GM12878 (cell line): ENCODE measurements at regions not wholly inside any gene's neighbourhood (a gene's known extent, or its start where the extent isn't known, plus 50 kb on each side); places are given as distances from the start of the nearest gene placed in this dataset.

ENCODE experiments used
- ATAC-seq: fragments of 200-7000 bp; cut with Tn5 transposase; 3 replicates; pipeline ENCODE4 v1.9.1; 2020; ENCODE audit warnings: mild to moderate bottlenecking, moderate library complexity
- BruUV-seq: library from RNA; stranded (reverse); fragments of 400-500 nt; replicated peaks from 2 replicates; lab custom pipeline; 2021; lab: Mats Ljungman, UMichigan
- CTCF ChIA-PET: fragments of 300-600 bp; sonication (Branson Sonifier 250); formaldehyde crosslinking; extraction: SDS; loops from one replicate; lab custom pipeline; 2021; ENCODE audit warnings: inconsistent platforms; lab: Yijun Ruan, JAX
- POLR2A ChIA-PET: fragments of 350-600 bp; formaldehyde crosslinking; extraction: SDS; loops from one replicate; lab custom pipeline; 2021; ENCODE audit warnings: inconsistent platforms; lab: Charles Lee
- RAD21 ChIA-PET: fragments of 300-600 bp; sonication (Branson Sonifier 250); formaldehyde crosslinking; loops from one replicate; lab custom pipeline; 2023; ENCODE audit warnings: antibody characterized with exemption; ENCODE audit not compliant: unreplicated experiment; lab: Charles Lee
- SMC1A ChIA-PET: fragments of 300-600 bp; sonication (Branson Sonifier 250); formaldehyde crosslinking; loops from one replicate; lab custom pipeline; 2023; ENCODE audit not compliant: unreplicated experiment, uncharacterized antibody; lab: Charles Lee
- DNase-seq: peaks from one replicate; pipeline ENCODE4 v3.0.0-alpha.2; 2011; ENCODE audit warnings: low read depth, low spot score
- FAIRE-seq: peaks from 3 replicates; lab custom pipeline; 2011; peaks lifted over from hg19 to GRCh38; lab: Jason Lieb, UNC
- H2AFZ ChIP-seq: 2 replicates; pipeline ENCODE4 v1.6.0; 2011; ENCODE audit warnings: low read depth, low read length, control low read depth; ENCODE audit not compliant: control insufficient read depth
- H3K27ac ChIP-seq: 2 replicates; pipeline ENCODE4 v1.5.1; 2011; ENCODE audit warnings: control low read depth; ENCODE audit not compliant: control insufficient read depth, insufficient read depth
- H3K27me3 ChIP-seq, 2 experiments: replicated peaks in 1 of 2; 2 replicates each; pipeline versions ENCODE4 v1.6.0 to v1.6.1; 2011; ENCODE audit warnings: low read length in 1 of 2; ENCODE audit not compliant: control insufficient read depth in 2 of 2, insufficient read depth in 2 of 2
- H3K36me3 ChIP-seq, 2 experiments: 2 replicates each; pipeline ENCODE4 v1.5.1; 2011; ENCODE audit warnings: low read length in 1 of 2; ENCODE audit not compliant: control insufficient read depth in 2 of 2, insufficient read depth in 2 of 2
- H3K4me1 ChIP-seq: 2 replicates; pipeline ENCODE4 v1.6.1; 2011; ENCODE audit warnings: mild to moderate bottlenecking, low read length, moderate library complexity, mixed read lengths; ENCODE audit not compliant: control insufficient read depth, insufficient read depth
- H3K4me2 ChIP-seq: 2 replicates; pipeline ENCODE4 v1.6.0; 2011; ENCODE audit warnings: control low read depth; ENCODE audit not compliant: control insufficient read depth, insufficient read depth
- H3K4me3 ChIP-seq: fragments of 200-600 bp; sonication (generic); 2 replicates; pipeline ENCODE4 v1.5.1; 2016
- H3K79me2 ChIP-seq: 2 replicates; pipeline ENCODE4 v1.6.0; 2011; ENCODE audit warnings: low read length; ENCODE audit not compliant: control insufficient read depth, insufficient read depth
- H3K9ac ChIP-seq: 2 replicates; pipeline ENCODE4 v1.8.0; 2011; ENCODE audit warnings: low read length, control low read depth, mixed read lengths; ENCODE audit not compliant: control insufficient read depth, insufficient read depth
- H3K9me3 ChIP-seq: replicated peaks from 3 replicates; pipeline ENCODE4 v1.5.1; 2011; ENCODE audit warnings: mild to moderate bottlenecking, low read length; ENCODE audit not compliant: control insufficient read depth, insufficient read depth
- H4K20me1 ChIP-seq: 2 replicates; pipeline ENCODE4 v1.6.0; 2011; ENCODE audit not compliant: control insufficient read depth, insufficient read depth
- CBX5 ChIP-seq: sonication (generic); IDR thresholded peaks from 2 replicates; pipeline ENCODE4 v1.6.1; 2016; ENCODE audit warnings: low read depth, moderate library complexity, mild to moderate bottlenecking, inconsistent platforms
- ETV6 ChIP-seq, 2 experiments: fragments of 450-650 bp in 1 of 2; IDR thresholded peaks in 1 of 2; conservative IDR thresholded peaks in 1 of 2; 2 replicates each; pipeline ENCODE4 v1.6.1; 2014; ENCODE audit warnings: antibody characterized with exemption in 1 of 2, borderline replicate concordance in 1 of 2, low read depth in 1 of 2, mild to moderate bottlenecking in 1 of 2, moderate library complexity in 1 of 2
- LARP7 ChIP-seq: fragments of 450-650 bp; IDR thresholded peaks from 2 replicates; pipeline ENCODE4 v1.6.1; 2017; ENCODE audit warnings: mild to moderate bottlenecking
- PAX8 ChIP-seq: fragments of 450-650 bp; IDR thresholded peaks from 2 replicates; pipeline ENCODE4 v1.6.1; 2017; ENCODE audit warnings: mild to moderate bottlenecking, moderate library complexity
- PML ChIP-seq: IDR thresholded peaks from 2 replicates; pipeline ENCODE4 v1.6.1; 2012; ENCODE audit warnings: low read length, inconsistent platforms
- RUNX3 ChIP-seq: IDR thresholded peaks from 2 replicates; pipeline ENCODE4 v1.6.1; 2012; ENCODE audit warnings: low read length, inconsistent platforms
- SIX5 ChIP-seq: IDR thresholded peaks from 2 replicates; pipeline ENCODE4 v1.6.1; 2011; ENCODE audit warnings: mild to moderate bottlenecking, low read depth, low read length, moderate library complexity; ENCODE audit not compliant: severe bottlenecking
- TBL1XR1 ChIP-seq: IDR thresholded peaks from 2 replicates; pipeline ENCODE4 v1.6.1; 2012; ENCODE audit warnings: low read depth, low read length, improper control_type of control experiment
- TCF7 ChIP-seq: IDR thresholded peaks from 2 replicates; pipeline ENCODE4 v1.6.1; 2014; ENCODE audit warnings: antibody characterized with exemption, borderline replicate concordance
- ZNF274 ChIP-seq: IDR thresholded peaks from one replicate; pipeline ENCODE4 v1.8.0; 2011; ENCODE audit not compliant: insufficient read length, insufficient read depth
- ZNF622 ChIP-seq: fragments of 450-650 bp; IDR thresholded peaks from 2 replicates; pipeline ENCODE4 v1.6.1; 2017; ENCODE audit warnings: mild to moderate bottlenecking, inconsistent platforms
- WGBS: methylation state at CpG from one replicate; pipeline ENCODE4 v1.1.6; 2016; ENCODE audit warnings: low lambda C conversion rate; ENCODE audit not compliant: insufficient replicate concordance, insufficient coverage; ENCODE audit errors: missing lambda C conversion rate; 5-methylcytosine and 5-hydroxymethylcytosine counted together
- in situ Hi-C: fragments of 300-500 bp; cut with MboI; formaldehyde crosslinking; loops from 9 replicates; pipeline ENCODE4 v1.14.3; 2018; ENCODE audit warnings: mixed read lengths
- intact Hi-C: fragments of 100-400 bp; cut with micrococcal nuclease; formaldehyde crosslinking; loops from one replicate; pipeline ENCODE4 v1.14.2; 2022; ENCODE audit not compliant: unreplicated experiment
- TF ChIP-seq, protein P1 (sequence below): fragments of 150-350 bp; IDR thresholded peaks from 2 replicates; pipeline ENCODE4 v1.6.1; 2014; ENCODE audit warnings: mild to moderate bottlenecking, low read depth, low read length
- TF ChIP-seq, protein P2 (sequence below): fragments of 450-650 bp; formaldehyde crosslinking; IDR thresholded peaks from 2 replicates; pipeline ENCODE4 v1.5.0; 2022; ENCODE audit warnings: mild to moderate bottlenecking, missing genetic modification characterization

DNA sequence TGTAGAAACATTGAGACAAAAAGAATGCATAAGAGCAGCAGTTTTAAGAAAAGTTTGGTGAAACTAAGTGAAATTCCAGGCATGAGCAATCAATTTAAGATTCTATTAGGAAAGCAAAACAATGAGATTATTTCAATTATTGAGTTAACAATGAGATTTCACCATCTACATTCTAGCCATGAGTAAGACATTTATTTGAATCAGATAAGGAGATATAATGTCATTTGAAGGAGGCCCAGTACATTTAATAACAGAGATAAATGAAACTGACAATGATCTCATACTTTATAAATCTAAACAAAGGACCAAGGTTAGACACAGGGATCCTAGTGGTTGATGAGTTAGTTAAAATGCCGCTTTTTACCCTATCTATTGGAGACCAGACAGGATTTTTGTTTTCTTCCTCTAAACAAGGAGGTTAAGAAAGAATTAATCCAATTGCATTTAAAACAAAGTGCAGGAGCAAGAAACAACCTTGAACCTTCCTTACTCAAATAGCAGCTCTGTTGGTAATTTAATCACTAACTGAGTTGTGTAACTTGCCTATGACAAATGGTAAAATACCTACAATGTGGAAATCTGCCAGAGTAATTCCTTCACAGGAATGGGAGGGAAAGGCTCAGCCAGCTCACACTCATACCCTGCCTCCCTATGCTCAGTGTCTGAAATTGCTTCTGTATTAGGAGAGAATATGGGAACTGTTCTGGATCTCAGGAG, 103.5 kb upstream of the NR3C1 start:
- Histone ChIP-seq H3K9me3 (no peaks in the 10 kb centered on the region; the same call in 2 of the 3 replicates), H3K4me1 (peaks cover 14% of the 10 kb centered on the region), H3K27me3 (no peaks in the 10 kb centered on the region), H3K4me2 (no peak overlapping the region), H3K27ac (no peak overlapping the region), H3K9ac (no peak overlapping the region), H4K20me1 (no peaks in the 10 kb centered on the region), H3K79me2 (no peaks in the 10 kb centered on the region), H3K36me3 (no peaks in the 10 kb centered on the region), H2AFZ (no peak overlapping the region), H3K4me3 (no peak overlapping the region)
- FAIRE-seq = no peak
- 96% methylated on average over 1 of the region's 1 CpG for WGBS
- BruUV-seq = no TSS peak
- no peak for TF ChIP-seq PML
- no peak for TF ChIP-seq ETV6 (conservative IDR thresholded peaks at IDR 0.05 in 1 of 2, IDR thresholded peaks at IDR 0.05 in 1 of 2; ENCODE audit: borderline replicate concordance in 1 of 2, low read depth in 1 of 2)
- no peak for TF ChIP-seq RUNX3
- no peak for TF ChIP-seq LARP7
- TF ChIP-seq ZNF274 = no peak
- no peak for TF ChIP-seq CBX5
- TF ChIP-seq PAX8 = no peak
- CTCF ChIA-PET = interaction anchor here (1.4 kb wide), 1 partner anchor 66 kb away, joined by 3 read pairs; no protein-coding TSS in a partner anchor
- no peak for ATAC-seq
- DNase-seq = no peak
- RAD21 ChIA-PET = interaction anchor here (1.2 kb wide), 1 partner anchor 102 kb away, joined by 4 read pairs; no protein-coding TSS in a partner anchor
- in situ Hi-C loops = no loop called here
- intact Hi-C loops = loop anchor here (10.0 kb wide), 1 partner anchor 248 kb away; no protein-coding TSS in a partner anchor
- SMC1A ChIA-PET = interaction anchor here (0.7 to 0.8 kb wide), 2 partner anchors 33 to 81 kb away, joined by 3 read pairs; no protein-coding TSS in a partner anchor
- POLR2A ChIA-PET = no interaction called here

DNA sequence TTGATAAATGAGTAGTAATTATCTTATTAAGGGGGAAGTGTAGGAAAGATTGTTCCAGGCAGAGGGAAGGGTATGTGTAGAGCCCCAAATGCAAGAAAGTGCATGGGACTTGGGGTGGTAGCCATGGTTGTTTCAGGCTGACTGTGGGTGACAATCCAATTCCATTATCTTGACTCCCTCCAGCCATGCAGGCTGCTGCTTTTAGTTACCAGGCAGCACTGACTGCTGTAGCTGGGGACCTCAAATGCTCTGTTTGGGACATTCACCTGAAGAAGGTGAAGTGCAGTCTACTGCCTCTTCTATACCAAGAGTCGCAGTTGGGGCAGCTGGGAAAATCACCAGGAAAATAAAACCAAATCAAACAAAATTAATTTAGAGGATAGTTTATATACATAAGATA, 102.4 kb upstream of the NR3C1 start:
- no peaks in the 10 kb centered on the region for H3K27me3 ChIP-seq
- H3K36me3 ChIP-seq = no peaks in the 10 kb centered on the region
- DNase-seq = no peak
- RAD21 ChIA-PET = no interaction called here
- no peaks in the 10 kb centered on the region for H3K79me2 ChIP-seq
- intact Hi-C loops = loop anchor here (10.0 kb wide), 1 partner anchor 249 kb away; no protein-coding TSS in a partner anchor
- peaks cover 14% of the 10 kb centered on the region for H3K4me1 ChIP-seq
- no peaks in the 10 kb centered on the region; the same call in 2 of the 3 replicates for H3K9me3 ChIP-seq
- no TSS peak for BruUV-seq
- ATAC-seq = no peak
- no peak overlapping the region for H3K4me2 ChIP-seq
- no peak overlapping the region for H3K27ac ChIP-seq
- SMC1A ChIA-PET = no interaction called here
- FAIRE-seq = no peak
- CTCF ChIA-PET = interaction anchor here (1.4 kb wide), 1 partner anchor 67 kb away, joined by 3 read pairs; no protein-coding TSS in a partner anchor
- WGBS = 100% methylated on average over 1 of the region's 1 CpG
- no peak overlapping the region for H3K9ac ChIP-seq
- H3K4me3 ChIP-seq = no peak overlapping the region
- POLR2A ChIA-PET = no interaction called here
- H4K20me1 ChIP-seq = no peaks in the 10 kb centered on the region
- no peak overlapping the region for H2AFZ ChIP-seq
- in situ Hi-C loops = no loop called here
- TF ChIP-seq ZNF622 = no peak
- no peak for TF ChIP-seq SIX5
- TF ChIP-seq TBL1XR1 = no peak
- TF ChIP-seq, protein P1, sequence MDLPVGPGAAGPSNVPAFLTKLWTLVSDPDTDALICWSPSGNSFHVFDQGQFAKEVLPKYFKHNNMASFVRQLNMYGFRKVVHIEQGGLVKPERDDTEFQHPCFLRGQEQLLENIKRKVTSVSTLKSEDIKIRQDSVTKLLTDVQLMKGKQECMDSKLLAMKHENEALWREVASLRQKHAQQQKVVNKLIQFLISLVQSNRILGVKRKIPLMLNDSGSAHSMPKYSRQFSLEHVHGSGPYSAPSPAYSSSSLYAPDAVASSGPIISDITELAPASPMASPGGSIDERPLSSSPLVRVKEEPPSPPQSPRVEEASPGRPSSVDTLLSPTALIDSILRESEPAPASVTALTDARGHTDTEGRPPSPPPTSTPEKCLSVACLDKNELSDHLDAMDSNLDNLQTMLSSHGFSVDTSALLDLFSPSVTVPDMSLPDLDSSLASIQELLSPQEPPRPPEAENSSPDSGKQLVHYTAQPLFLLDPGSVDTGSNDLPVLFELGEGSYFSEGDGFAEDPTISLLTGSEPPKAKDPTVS = no peak
- no peak for TF ChIP-seq TCF7
- TF ChIP-seq, protein P2, sequence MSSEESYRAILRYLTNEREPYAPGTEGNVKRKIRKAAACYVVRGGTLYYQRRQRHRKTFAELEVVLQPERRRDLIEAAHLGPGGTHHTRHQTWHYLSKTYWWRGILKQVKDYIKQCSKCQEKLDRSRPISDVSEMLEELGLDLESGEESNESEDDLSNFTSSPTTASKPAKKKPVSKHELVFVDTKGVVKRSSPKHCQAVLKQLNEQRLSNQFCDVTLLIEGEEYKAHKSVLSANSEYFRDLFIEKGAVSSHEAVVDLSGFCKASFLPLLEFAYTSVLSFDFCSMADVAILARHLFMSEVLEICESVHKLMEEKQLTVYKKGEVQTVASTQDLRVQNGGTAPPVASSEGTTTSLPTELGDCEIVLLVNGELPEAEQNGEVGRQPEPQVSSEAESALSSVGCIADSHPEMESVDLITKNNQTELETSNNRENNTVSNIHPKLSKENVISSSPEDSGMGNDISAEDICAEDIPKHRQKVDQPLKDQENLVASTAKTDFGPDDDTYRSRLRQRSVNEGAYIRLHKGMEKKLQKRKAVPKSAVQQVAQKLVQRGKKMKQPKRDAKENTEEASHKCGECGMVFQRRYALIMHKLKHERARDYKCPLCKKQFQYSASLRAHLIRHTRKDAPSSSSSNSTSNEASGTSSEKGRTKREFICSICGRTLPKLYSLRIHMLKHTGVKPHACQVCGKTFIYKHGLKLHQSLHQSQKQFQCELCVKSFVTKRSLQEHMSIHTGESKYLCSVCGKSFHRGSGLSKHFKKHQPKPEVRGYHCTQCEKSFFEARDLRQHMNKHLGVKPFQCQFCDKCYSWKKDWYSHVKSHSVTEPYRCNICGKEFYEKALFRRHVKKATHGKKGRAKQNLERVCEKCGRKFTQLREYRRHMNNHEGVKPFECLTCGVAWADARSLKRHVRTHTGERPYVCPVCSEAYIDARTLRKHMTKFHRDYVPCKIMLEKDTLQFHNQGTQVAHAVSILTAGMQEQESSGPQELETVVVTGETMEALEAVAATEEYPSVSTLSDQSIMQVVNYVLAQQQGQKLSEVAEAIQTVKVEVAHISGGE = no peak
